Panc1 (cell line): ENCODE measurements at regions not wholly inside any gene's neighbourhood (a gene's known extent, or its start where the extent isn't known, plus 50 kb on each side); places are given as distances from the start of the nearest gene placed in this dataset.

Source experiments
- ATAC-seq: fragments of 200-7000 bp; cut with Tn5 transposase; 2 replicates; pipeline ENCODE4 v1.9.1; 2020; ENCODE audit warnings: mild to moderate bottlenecking, moderate library complexity
- BruUV-seq: library from RNA; stranded (reverse); fragments of 400-500 nt; replicated peaks from 2 replicates; lab custom pipeline; 2021; lab: Mats Ljungman, UMichigan
- CTCF ChIA-PET: fragments of 300-600 bp; sonication (Branson Sonifier 250); formaldehyde crosslinking; loops from one replicate; lab custom pipeline; 2022; ENCODE audit warnings: antibody characterized with exemption; lab: Charles Lee
- POLR2A ChIA-PET: fragments of 300-600 bp; sonication (Branson Sonifier 250); formaldehyde crosslinking; loops from one replicate; lab custom pipeline; 2022; ENCODE audit warnings: antibody characterized with exemption; lab: Charles Lee
- DNase-seq: peaks from one replicate; pipeline ENCODE4 v3.0.0-alpha.2; 2010; ENCODE audit warnings: low read depth, low spot score
- H3K27ac ChIP-seq: 2 replicates; pipeline ENCODE4 v1.5.1; 2011; ENCODE audit warnings: mild to moderate bottlenecking, low read length, inconsistent platforms
- H3K27me3 ChIP-seq: fragments of 200-500 bp; sonication (Bioruptor generic); 2 replicates; pipeline ENCODE4 v1.6.0; 2014; ENCODE audit warnings: low read length, inconsistent platforms; ENCODE audit not compliant: control insufficient read depth, insufficient read depth
- H3K36me3 ChIP-seq: fragments of 200-500 bp; sonication (Bioruptor generic); 2 replicates; pipeline ENCODE4 v1.5.1; 2014; ENCODE audit warnings: inconsistent platforms, mild to moderate bottlenecking, low read length, moderate library complexity; ENCODE audit not compliant: control insufficient read depth, insufficient read depth
- H3K4me1 ChIP-seq: 2 replicates; pipeline ENCODE4 v1.5.1; 2011; ENCODE audit warnings: inconsistent platforms, mild to moderate bottlenecking, low read length, moderate library complexity; ENCODE audit not compliant: control insufficient read depth, insufficient read depth
- H3K4me3 ChIP-seq, 2 experiments: 2 replicates each; pipeline ENCODE4 v1.5.1; 2011 to 2012; ENCODE audit warnings: low read depth in 2 of 2, low read length in 2 of 2, mild to moderate bottlenecking in 2 of 2, inconsistent platforms in 1 of 2, moderate library complexity in 1 of 2
- H3K9me3 ChIP-seq: fragments of 200-500 bp; sonication (Bioruptor generic); 2 replicates; pipeline ENCODE4 v1.5.1; 2014; ENCODE audit warnings: low read depth, mild to moderate bottlenecking, inconsistent platforms, low read length, moderate library complexity; ENCODE audit not compliant: control insufficient read depth, insufficient read depth
- CTCF ChIP-seq: fragments of 450-650 bp; IDR thresholded peaks from 2 replicates; pipeline ENCODE4 v1.5.1; 2017; ENCODE audit warnings: mild to moderate bottlenecking
- POLR2AphosphoS5 ChIP-seq: IDR thresholded peaks from 2 replicates; pipeline ENCODE4 v1.6.1; 2012; ENCODE audit warnings: mild to moderate bottlenecking, low read depth, low read length, moderate library complexity
- REST ChIP-seq, 2 experiments: IDR thresholded peaks; 2 replicates each; pipeline ENCODE4 v1.6.1; 2011 to 2012; ENCODE audit warnings: low read depth in 2 of 2, control low read depth in 1 of 2, low read length in 1 of 2, mild to moderate bottlenecking in 1 of 2, moderate library complexity in 1 of 2; ENCODE audit not compliant: insufficient read depth in 1 of 2
- SIN3A ChIP-seq: IDR thresholded peaks from 2 replicates; pipeline ENCODE4 v1.6.1; 2012; ENCODE audit warnings: low read depth, mild to moderate bottlenecking, low read length, moderate library complexity, borderline replicate concordance; ENCODE audit not compliant: insufficient read depth
- TCF7L2 ChIP-seq: IDR thresholded peaks from 2 replicates; pipeline ENCODE4 v1.6.1; 2011; ENCODE audit warnings: mild to moderate bottlenecking, low read depth, low read length, inconsistent platforms
- in situ Hi-C: cut with HindIII; loops from 2 replicates; pipeline ENCODE4 v1.10.0; 2016; ENCODE audit warnings: low sequenced_read_pairs, low pct_unique_long_range_greater_than_20kb
- intact Hi-C: fragments of 100-400 bp; cut with micrococcal nuclease; formaldehyde crosslinking; loops from one replicate; pipeline ENCODE4 v1.10.0; 2022; ENCODE audit not compliant: unreplicated experiment

GRCh38 chr7:113246738-113247137 is 128.4 kb upstream of the SMIM30 start:
- no TSS peak for BruUV-seq
- in situ Hi-C loops: no loop called here

GRCh38 chr7:113232885-113233284 is 114.5 kb upstream of the SMIM30 start:
- intact Hi-C loops: no loop called here
- no peak overlapping the region for H3K27ac ChIP-seq
- no peaks in the 10 kb centered on the region; the same call in 1 of the 2 replicates for H3K9me3 ChIP-seq
- ATAC-seq: no peak
- in situ Hi-C loops: no loop called here
- no peak for DNase-seq
- no peaks in the 10 kb centered on the region for H3K36me3 ChIP-seq
- no peaks in the 10 kb centered on the region for H3K27me3 ChIP-seq
- H3K4me3 ChIP-seq: no peak overlapping the region
- CTCF ChIA-PET: no interaction called here
- POLR2A ChIA-PET: no interaction called here
- TF ChIP-seq TCF7L2 (no peak), POLR2AphosphoS5 (no peak), CTCF (no peak), REST (IDR thresholded peaks at IDR 0.05; ENCODE audit: insufficient read depth in 1 of 2, low read depth in 2 of 2, low read length in 1 of 2) (no peak), SIN3A (no peak)
- no peaks in the 10 kb centered on the region for H3K4me1 ChIP-seq
- no TSS peak for BruUV-seq

More at GRCh38 chr7:113246738-113247137, 128.4 kb upstream of the SMIM30 start:
- intact Hi-C loops: no loop called here
- ChIA-PET POLR2A (no interaction called here), CTCF (no interaction called here)
- ATAC-seq (no peak), DNase-seq (no peak)
- Histone ChIP-seq H3K4me3 (no peak overlapping the region), H3K36me3 (no peaks in the 10 kb centered on the region), H3K4me1 (no peaks in the 10 kb centered on the region), H3K9me3 (no peaks in the 10 kb centered on the region), H3K27me3 (no peaks in the 10 kb centered on the region), H3K27ac (no peak overlapping the region)
- no peak for TF ChIP-seq REST (IDR thresholded peaks at IDR 0.05; ENCODE audit: insufficient read depth in 1 of 2, low read depth in 2 of 2, low read length in 1 of 2)
- no peak for TF ChIP-seq POLR2AphosphoS5
- TF ChIP-seq CTCF: no peak
